Neuronal stem cell (in vitro differentiated cells): ENCODE measurements at regions not wholly inside any gene's neighbourhood (a gene's known extent, or its start where the extent isn't known, plus 50 kb on each side); places are given as distances from the start of the nearest gene placed in this dataset.
"Not testable (repeated sequence)": the region's sequence is repeated elsewhere in the genome, so short reads cannot be mapped to it uniquely, and the experiment has no call there.

Experiments
- DNase-seq: peaks from one replicate; pipeline ENCODE4 v3.0.0-alpha.2; 2013; ENCODE audit warnings: low spot score
- H2AFZ ChIP-seq: one replicate; pipeline ENCODE4 v1.6.1; 2013; ENCODE audit warnings: mild to moderate bottlenecking, low read length, inconsistent platforms
- H2AK5ac ChIP-seq: 2 replicates; pipeline ENCODE4 v1.6.1; 2013; ENCODE audit warnings: low read depth, mild to moderate bottlenecking, inconsistent platforms, low read length, moderate library complexity, mixed read lengths
- H2BK120ac ChIP-seq: 2 replicates; pipeline ENCODE4 v1.6.1; 2013; ENCODE audit warnings: low read depth, mild to moderate bottlenecking, inconsistent platforms, low read length, moderate library complexity, mixed read lengths
- H2BK12ac ChIP-seq: one replicate; pipeline ENCODE4 v1.6.1; 2013; ENCODE audit warnings: low read length, inconsistent platforms
- H2BK15ac ChIP-seq: 2 replicates; pipeline ENCODE4 v1.6.1; 2013; ENCODE audit warnings: mild to moderate bottlenecking, low read length, inconsistent platforms, mixed read lengths
- H2BK5ac ChIP-seq: one replicate; pipeline ENCODE4 v1.6.1; 2013; ENCODE audit warnings: inconsistent platforms, mild to moderate bottlenecking, low read length, moderate library complexity
- H3K14ac ChIP-seq: one replicate; pipeline ENCODE4 v1.6.1; 2013; ENCODE audit warnings: low read length, inconsistent platforms
- H3K18ac ChIP-seq: 2 replicates; pipeline ENCODE4 v1.6.1; 2013; ENCODE audit warnings: low read length, inconsistent platforms
- H3K23ac ChIP-seq: 2 replicates; pipeline ENCODE4 v1.6.1; 2013; ENCODE audit warnings: low read depth, mild to moderate bottlenecking, mixed read lengths, low read length, inconsistent platforms; ENCODE audit not compliant: poor library complexity
- H3K27ac ChIP-seq: replicated peaks from 3 replicates; pipeline ENCODE4 v1.5.1; 2013; ENCODE audit warnings: low read length, inconsistent platforms
- H3K27me3 ChIP-seq, 3 experiments: 2 replicates each; pipeline ENCODE4 v1.6.1; 2013; ENCODE audit warnings: low read length in 3 of 3, mild to moderate bottlenecking in 2 of 3, inconsistent platforms in 1 of 3, low read depth in 1 of 3, mixed read lengths in 1 of 3, moderate library complexity in 1 of 3; ENCODE audit not compliant: control insufficient read depth in 3 of 3, insufficient read depth in 3 of 3
- H3K36me3 ChIP-seq, 2 donors: replicated peaks in 1 of 2; 2 replicates each; pipeline ENCODE4 v1.6.1; 2013; ENCODE audit warnings: low read length in 2 of 2; ENCODE audit not compliant: control insufficient read depth in 2 of 2, insufficient read depth in 2 of 2
- H3K4ac ChIP-seq: 2 replicates; pipeline ENCODE4 v1.6.1; 2013; ENCODE audit warnings: inconsistent platforms, mild to moderate bottlenecking, low read length, moderate library complexity
- H3K4me1 ChIP-seq, 2 donors: 1 replicate in 1 of 2; 2 replicates in 1 of 2; pipeline ENCODE4 v1.6.1; 2013; ENCODE audit warnings: low read length in 2 of 2, low read depth in 1 of 2; ENCODE audit not compliant: control insufficient read depth in 2 of 2, insufficient read depth in 1 of 2
- H3K4me2 ChIP-seq: one replicate; pipeline ENCODE4 v1.6.1; 2013; ENCODE audit warnings: mild to moderate bottlenecking, low read length, inconsistent platforms; ENCODE audit not compliant: insufficient read depth, poor library complexity, severe bottlenecking
- H3K4me3 ChIP-seq, 2 donors: 2 replicates each; pipeline ENCODE4 v1.5.1; 2013; ENCODE audit warnings: low read length in 2 of 2, mild to moderate bottlenecking in 2 of 2, inconsistent platforms in 1 of 2, moderate library complexity in 1 of 2
- H3K79me1 ChIP-seq: one replicate; pipeline ENCODE4 v1.6.1; 2013; ENCODE audit warnings: low read depth, mild to moderate bottlenecking, inconsistent platforms, low read length, moderate library complexity
- H3K9ac ChIP-seq: one replicate; pipeline ENCODE4 v1.6.1; 2013; ENCODE audit warnings: mild to moderate bottlenecking, low read depth, low read length, inconsistent platforms; ENCODE audit not compliant: poor library complexity
- H3K9me3 ChIP-seq, 2 donors: replicated peaks in 1 of 2; 2 replicates each; pipeline versions ENCODE3 to v1.6.1; 2013; ENCODE audit warnings: low read length in 2 of 2, mild to moderate bottlenecking in 2 of 2, inconsistent platforms in 1 of 2, low read depth in 1 of 2, mixed read lengths in 1 of 2, moderate library complexity in 1 of 2; ENCODE audit not compliant: control insufficient read depth in 2 of 2, insufficient read depth in 1 of 2
- H4K8ac ChIP-seq: one replicate; pipeline ENCODE4 v1.6.1; 2013; ENCODE audit warnings: low read depth, mild to moderate bottlenecking, inconsistent platforms, low read length, moderate library complexity
- H4K91ac ChIP-seq: one replicate; pipeline ENCODE4 v1.6.1; 2013; ENCODE audit warnings: low read length, low read depth, mild to moderate bottlenecking, inconsistent platforms; ENCODE audit not compliant: poor library complexity
- WGBS, 2 donors: extraction: QIAGEN DNeasy Blood & Tissue Kit; methylation state at CpG; one replicate each; pipeline ENCODE4 v1.1.7; 2013; ENCODE audit warnings: missing lambda C conversion rate in 2 of 2, mixed read lengths in 1 of 2; ENCODE audit not compliant: insufficient read length in 2 of 2, insufficient replicate concordance in 1 of 2; ENCODE audit errors: extremely low coverage in 2 of 2; 5-methylcytosine and 5-hydroxymethylcytosine counted together

DNA sequence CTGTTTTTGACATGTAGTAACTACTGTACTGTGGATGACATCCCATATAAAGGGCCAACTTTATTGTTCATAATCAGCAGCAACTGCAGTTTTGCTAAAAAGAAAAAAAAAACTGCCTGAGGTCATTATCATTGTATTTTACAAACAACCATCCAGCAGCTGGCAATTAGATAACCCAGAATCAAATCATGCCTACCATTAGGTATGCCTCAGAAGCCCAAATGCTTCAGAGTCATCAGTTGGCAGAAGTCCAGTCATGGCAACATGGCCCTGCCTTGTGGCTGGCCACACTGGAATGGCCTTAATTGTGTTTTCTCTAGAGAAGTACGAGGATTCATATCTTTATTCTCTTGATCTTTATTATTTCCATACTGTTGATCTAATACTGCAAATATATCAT lies 462.4 kb upstream of the NRSN1 start:
- H3K4me1 ChIP-seq: peaks cover 0 to 4% of the 10 kb centered on the region in 2 donors
- no CpG with 5 or more reads among the region's 1 CpG for WGBS, 2 donors
- peaks cover 2% of the 10 kb centered on the region for H3K79me1 ChIP-seq
- no peaks in the 10 kb centered on the region for H3K36me3 ChIP-seq
- no peak for DNase-seq
- no peak overlapping the region for H3K4me3 ChIP-seq
- H2AK5ac ChIP-seq: no peak overlapping the region
- no peak overlapping the region for H3K4me2 ChIP-seq
- no peak overlapping the region for H3K27ac ChIP-seq
- H2BK12ac ChIP-seq: no peak overlapping the region
- no peak overlapping the region for H4K91ac ChIP-seq
- no peak overlapping the region for H2BK15ac ChIP-seq
- H3K27me3 ChIP-seq: no peaks in the 10 kb centered on the region
- peaks cover 0 to 12% of the 10 kb centered on the region in 2 donors for H3K9me3 ChIP-seq
- H3K9ac ChIP-seq: no peak overlapping the region
- no peak overlapping the region for H3K4ac ChIP-seq
- no peak overlapping the region for H3K14ac ChIP-seq
- H2BK5ac ChIP-seq: no peak overlapping the region
- H3K18ac ChIP-seq: no peak overlapping the region
- no peak overlapping the region for H2BK120ac ChIP-seq
- no peak overlapping the region for H2AFZ ChIP-seq
- no peak overlapping the region for H3K23ac ChIP-seq
- H4K8ac ChIP-seq: no peak overlapping the region

DNA sequence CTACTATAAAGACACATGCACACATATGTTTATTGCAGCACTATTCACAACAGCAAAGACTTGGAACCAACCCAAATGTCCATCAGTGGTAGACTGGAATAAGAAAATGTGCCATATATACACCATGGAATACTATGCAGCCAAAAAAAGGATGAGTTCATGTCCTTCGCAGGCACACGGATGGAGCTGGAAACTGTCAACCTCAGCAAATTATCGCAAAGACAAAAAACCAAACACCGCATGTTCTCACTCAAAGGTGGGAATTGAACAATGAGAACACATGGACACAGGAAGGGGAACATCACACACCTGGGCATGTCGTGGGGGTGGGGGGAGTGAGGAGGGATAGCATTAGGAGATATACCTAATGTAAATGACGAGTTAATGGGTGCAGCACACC lies 460.1 kb upstream of the NRSN1 start:
- not testable (repeated sequence) for H2AK5ac ChIP-seq, H3K23ac ChIP-seq, H4K91ac ChIP-seq, H3K9ac ChIP-seq, H3K27me3 ChIP-seq, H3K4ac ChIP-seq, H3K4me3 ChIP-seq, H4K8ac ChIP-seq, H2BK120ac ChIP-seq, H2AFZ ChIP-seq, H3K14ac ChIP-seq, H3K4me2 ChIP-seq, H2BK12ac ChIP-seq, H3K27ac ChIP-seq, H3K4me1 ChIP-seq, H3K18ac ChIP-seq, H2BK15ac ChIP-seq, DNase-seq, H3K79me1 ChIP-seq, H2BK5ac ChIP-seq, H3K36me3 ChIP-seq
- no CpG with 5 or more reads among the region's 6 CpGs for WGBS, 2 donors
- H3K9me3 ChIP-seq: peaks cover 0 to 18% of the 10 kb centered on the region in 2 donors

DNA sequence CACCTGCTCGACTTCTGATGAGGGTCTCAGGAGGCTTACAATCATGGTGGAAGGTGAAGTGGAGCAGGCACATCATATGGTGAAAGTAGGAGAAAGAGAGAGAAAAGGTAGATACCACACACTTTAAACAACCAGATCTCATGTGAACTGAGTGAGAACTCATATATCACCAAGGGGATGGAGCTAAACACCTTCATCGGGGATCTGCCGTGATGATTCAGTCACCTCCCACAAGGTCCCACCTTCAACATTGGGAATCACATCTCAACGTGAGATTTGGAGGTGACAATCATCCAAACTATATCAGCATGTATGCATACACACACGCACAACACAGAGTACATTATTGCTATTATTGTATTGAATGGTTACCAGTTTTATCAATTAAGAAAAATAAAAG lies 453.3 kb upstream of the NRSN1 start:
- H2BK15ac ChIP-seq: no peak overlapping the region
- H3K18ac ChIP-seq: no peak overlapping the region
- H2BK120ac ChIP-seq: no peak overlapping the region
- no peaks in the 10 kb centered on the region for H3K79me1 ChIP-seq
- no peak overlapping the region for H3K14ac ChIP-seq
- H3K27ac ChIP-seq: no peak overlapping the region
- no peak overlapping the region for H3K23ac ChIP-seq
- no peaks in the 10 kb centered on the region for H3K4me1 ChIP-seq
- no peak for DNase-seq
- no peak overlapping the region for H2AK5ac ChIP-seq
- no peak overlapping the region for H4K91ac ChIP-seq
- H2BK5ac ChIP-seq: no peak overlapping the region
- no peak overlapping the region for H2AFZ ChIP-seq
- no peak overlapping the region for H4K8ac ChIP-seq
- no peak overlapping the region for H2BK12ac ChIP-seq
- no peak overlapping the region for H3K4me3 ChIP-seq
- no peaks in the 10 kb centered on the region for H3K36me3 ChIP-seq
- H3K9me3 ChIP-seq: peaks cover 8 to 42% of the 10 kb centered on the region in 2 donors
- no peak overlapping the region for H3K4ac ChIP-seq
- H3K4me2 ChIP-seq: no peak overlapping the region
- peaks cover 0 to 2% (median 0%) of the 10 kb centered on the region in 3 experiments for H3K27me3 ChIP-seq
- no peak overlapping the region for H3K9ac ChIP-seq
- WGBS, 2 donors: no CpG with 5 or more reads among the region's 5 CpGs

DNA sequence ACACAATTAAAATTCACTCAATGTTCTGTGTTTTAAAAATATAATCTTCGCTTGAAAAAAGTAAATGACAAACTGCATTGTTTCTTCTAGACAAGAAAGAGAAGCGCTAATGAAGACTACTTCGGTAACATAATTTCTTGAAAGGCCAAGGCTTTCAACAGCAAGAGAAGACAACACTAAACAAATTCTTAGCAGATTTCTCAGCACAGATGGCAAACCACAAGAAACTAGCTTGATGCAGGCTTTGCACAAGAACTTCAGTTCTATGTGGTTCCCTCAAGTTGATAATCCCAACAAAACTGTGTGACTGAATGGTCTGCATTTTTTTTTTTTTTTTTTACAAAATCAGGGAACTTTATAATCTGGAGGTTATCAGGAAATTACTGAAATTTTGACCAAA lies 447.4 kb upstream of the NRSN1 start:
- Histone ChIP-seq H3K27me3 (peaks cover 0 to 2% (median 0%) of the 10 kb centered on the region in 3 experiments), H2AK5ac (no peak overlapping the region), H3K23ac (no peak overlapping the region), H3K4ac (no peak overlapping the region), H3K36me3 (no peaks in the 10 kb centered on the region), H3K9me3 (peaks cover 0 to 9% of the 10 kb centered on the region in 2 donors), H2BK120ac (no peak overlapping the region), H2AFZ (no peak overlapping the region), H3K4me3 (no peak overlapping the region), H3K18ac (no peak overlapping the region), H3K4me2 (no peak overlapping the region), H3K9ac (no peak overlapping the region), H2BK12ac (no peak overlapping the region), H2BK5ac (no peak overlapping the region), H3K27ac (no peak overlapping the region), H4K91ac (no peak overlapping the region), H3K79me1 (no peaks in the 10 kb centered on the region), H3K14ac (no peak overlapping the region), H3K4me1 (peaks cover 0 to 2% of the 10 kb centered on the region in 2 donors), H4K8ac (no peak overlapping the region), H2BK15ac (no peak overlapping the region)
- no peak for DNase-seq
- WGBS, 2 donors: no CpG with 5 or more reads among the region's 3 CpGs
